ENCODE measurements at regions not wholly inside any gene's neighbourhood (a gene's known extent, or its start where the extent isn't known, plus 50 kb on each side); places are given as distances from the start of the nearest gene placed in this dataset.

DNA sequence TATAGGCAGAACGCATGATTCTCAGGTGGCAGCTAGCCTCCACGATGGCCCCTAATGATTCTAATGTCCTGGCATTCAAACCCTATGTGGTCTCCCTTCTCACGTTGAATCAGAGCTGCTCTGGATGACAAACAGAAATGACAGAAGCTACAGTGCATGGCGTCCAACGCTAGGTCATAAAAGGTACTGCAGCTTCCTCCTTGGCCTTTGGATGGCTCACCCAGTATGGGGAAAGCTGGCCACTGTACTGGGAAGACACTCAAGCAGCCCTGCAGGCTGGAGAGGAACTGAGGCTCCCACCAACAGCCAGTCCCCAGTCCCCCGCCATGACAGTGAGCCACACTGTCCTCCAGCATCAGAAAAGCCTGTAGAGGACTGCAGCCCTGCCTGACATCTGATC is 286.3 kb downstream of the FAM43A start:
- Histone ChIP-seq H3K9ac (ENCODE audit: low read depth, low read length, poor library complexity, severe bottlenecking) (no peak overlapping the region), H3K79me2 (ENCODE audit: insufficient read depth, low read length) (no peaks in the 10 kb centered on the region), H2AFZ (ENCODE audit: low read length) (no peak overlapping the region), H3K4me3 (ENCODE audit: low read length, poor library complexity, severe bottlenecking) (no peak overlapping the region), H4K20me1 (ENCODE audit: insufficient read depth, low read length, poor library complexity, severe bottlenecking) (no peaks in the 10 kb centered on the region), H3K4me2 (ENCODE audit: low read depth, low read length, poor library complexity, severe bottlenecking) (no peak overlapping the region), H3K4me1 (ENCODE audit: insufficient read depth, low read length, poor library complexity, severe bottlenecking) (no peaks in the 10 kb centered on the region), H3K9me2 (replicated peaks; ENCODE audit: low read depth, low read length) (no peaks in the 10 kb centered on the region), H3K36me3 (ENCODE audit: insufficient read depth, low read length) (no peaks in the 10 kb centered on the region), H3K27me3 (ENCODE audit: insufficient read depth, low read length, poor library complexity, severe bottlenecking) (no peaks in the 10 kb centered on the region), H3K9me3 (ENCODE audit: insufficient read depth, low read depth, low read length) (peaks cover 4% of the 10 kb centered on the region; the same call in 1 of the 2 replicates), H3F3A (ENCODE audit: low read depth) (no peaks in the 10 kb centered on the region)
- no peak for TF ChIP-seq EZH2phosphoT487 (IDR thresholded peaks at IDR 0.05; ENCODE audit: borderline replicate concordance)
- TF ChIP-seq, protein P1, sequence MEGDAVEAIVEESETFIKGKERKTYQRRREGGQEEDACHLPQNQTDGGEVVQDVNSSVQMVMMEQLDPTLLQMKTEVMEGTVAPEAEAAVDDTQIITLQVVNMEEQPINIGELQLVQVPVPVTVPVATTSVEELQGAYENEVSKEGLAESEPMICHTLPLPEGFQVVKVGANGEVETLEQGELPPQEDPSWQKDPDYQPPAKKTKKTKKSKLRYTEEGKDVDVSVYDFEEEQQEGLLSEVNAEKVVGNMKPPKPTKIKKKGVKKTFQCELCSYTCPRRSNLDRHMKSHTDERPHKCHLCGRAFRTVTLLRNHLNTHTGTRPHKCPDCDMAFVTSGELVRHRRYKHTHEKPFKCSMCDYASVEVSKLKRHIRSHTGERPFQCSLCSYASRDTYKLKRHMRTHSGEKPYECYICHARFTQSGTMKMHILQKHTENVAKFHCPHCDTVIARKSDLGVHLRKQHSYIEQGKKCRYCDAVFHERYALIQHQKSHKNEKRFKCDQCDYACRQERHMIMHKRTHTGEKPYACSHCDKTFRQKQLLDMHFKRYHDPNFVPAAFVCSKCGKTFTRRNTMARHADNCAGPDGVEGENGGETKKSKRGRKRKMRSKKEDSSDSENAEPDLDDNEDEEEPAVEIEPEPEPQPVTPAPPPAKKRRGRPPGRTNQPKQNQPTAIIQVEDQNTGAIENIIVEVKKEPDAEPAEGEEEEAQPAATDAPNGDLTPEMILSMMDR (conservative IDR thresholded peaks at IDR 0.05; ENCODE audit: low read length), result no peak

- TF ChIP-seq, protein P1 (conservative IDR thresholded peaks at IDR 0.05; ENCODE audit: low read length), result no peak
- no peak for TF ChIP-seq EZH2phosphoT487 (IDR thresholded peaks at IDR 0.05; ENCODE audit: borderline replicate concordance)
- no peak overlapping the region for H3K4me2 ChIP-seq (ENCODE audit: low read depth, low read length, poor library complexity, severe bottlenecking)
- no peaks in the 10 kb centered on the region for H4K20me1 ChIP-seq (ENCODE audit: insufficient read depth, low read length, poor library complexity, severe bottlenecking)
- no peaks in the 10 kb centered on the region for H3F3A ChIP-seq (ENCODE audit: low read depth)
- H3K9me3 ChIP-seq (ENCODE audit: insufficient read depth, low read depth, low read length), result peaks cover 4% of the 10 kb centered on the region; the same call in 1 of the 2 replicates
- no peaks in the 10 kb centered on the region for H3K9me2 ChIP-seq (replicated peaks; ENCODE audit: low read depth, low read length)
- H3K79me2 ChIP-seq (ENCODE audit: insufficient read depth, low read length), result no peaks in the 10 kb centered on the region
- H3K9ac ChIP-seq (ENCODE audit: low read depth, low read length, poor library complexity, severe bottlenecking), result no peak overlapping the region
- H3K36me3 ChIP-seq (ENCODE audit: insufficient read depth, low read length), result no peaks in the 10 kb centered on the region
- H3K4me3 ChIP-seq (ENCODE audit: low read length, poor library complexity, severe bottlenecking), result no peak overlapping the region
- H2AFZ ChIP-seq (ENCODE audit: low read length), result no peak overlapping the region
- no peaks in the 10 kb centered on the region for H3K27me3 ChIP-seq (ENCODE audit: insufficient read depth, low read length, poor library complexity, severe bottlenecking)
- no peaks in the 10 kb centered on the region for H3K4me1 ChIP-seq (ENCODE audit: insufficient read depth, low read length, poor library complexity, severe bottlenecking)
Measured at GRCh38 chr3:194972641-194973040, 287.0 kb downstream of the FAM43A start.

- Histone ChIP-seq H4K20me1 (ENCODE audit: insufficient read depth, low read length, poor library complexity, severe bottlenecking) (no peaks in the 10 kb centered on the region), H3K79me2 (ENCODE audit: insufficient read depth, low read length) (no peaks in the 10 kb centered on the region), H2AFZ (ENCODE audit: low read length) (no peak overlapping the region), H3K27me3 (ENCODE audit: insufficient read depth, low read length, poor library complexity, severe bottlenecking) (no peaks in the 10 kb centered on the region), H3K9me3 (ENCODE audit: insufficient read depth, low read depth, low read length) (peaks cover 4% of the 10 kb centered on the region; the same call in 1 of the 2 replicates), H3K9me2 (replicated peaks; ENCODE audit: low read depth, low read length) (no peaks in the 10 kb centered on the region), H3K4me3 (ENCODE audit: low read length, poor library complexity, severe bottlenecking) (no peak overlapping the region), H3K36me3 (ENCODE audit: insufficient read depth, low read length) (no peaks in the 10 kb centered on the region), H3K4me2 (ENCODE audit: low read depth, low read length, poor library complexity, severe bottlenecking) (no peak overlapping the region), H3K9ac (ENCODE audit: low read depth, low read length, poor library complexity, severe bottlenecking) (no peak overlapping the region), H3F3A (ENCODE audit: low read depth) (no peaks in the 10 kb centered on the region), H3K4me1 (ENCODE audit: insufficient read depth, low read length, poor library complexity, severe bottlenecking) (no peaks in the 10 kb centered on the region)
- TF ChIP-seq, protein P1 (conservative IDR thresholded peaks at IDR 0.05; ENCODE audit: low read length), result no peak
- no peak for TF ChIP-seq EZH2phosphoT487 (IDR thresholded peaks at IDR 0.05; ENCODE audit: borderline replicate concordance)
Measured at GRCh38 chr3:194973366-194974000, 287.8 kb downstream of the FAM43A start.

All from Loucy (cell line).